ENCODE measurements at regions not wholly inside any gene's neighbourhood (a gene's known extent, or its start where the extent isn't known, plus 50 kb on each side); places are given as distances from the start of the nearest gene placed in this dataset.

DNA sequence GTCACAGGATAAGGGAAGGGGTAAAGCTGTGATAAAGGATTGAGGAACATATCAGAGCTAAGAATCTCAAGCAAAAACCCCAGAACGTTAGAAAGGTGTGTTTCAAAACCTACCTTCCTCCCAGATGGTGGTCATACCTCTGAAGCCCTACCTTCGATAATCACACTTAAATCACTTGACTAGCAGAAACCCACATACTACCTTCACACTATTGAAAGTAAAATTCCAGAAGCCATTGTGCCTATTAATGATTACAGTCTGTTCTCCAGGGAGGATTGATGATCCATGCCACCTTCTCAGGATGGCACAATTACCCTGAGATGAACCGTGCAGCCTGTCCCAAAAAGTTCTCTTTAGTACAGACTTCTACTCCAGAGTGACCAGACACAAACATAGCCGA is 72.3 kb upstream of the SOX4 start:
- TF ChIP-seq, protein P1, sequence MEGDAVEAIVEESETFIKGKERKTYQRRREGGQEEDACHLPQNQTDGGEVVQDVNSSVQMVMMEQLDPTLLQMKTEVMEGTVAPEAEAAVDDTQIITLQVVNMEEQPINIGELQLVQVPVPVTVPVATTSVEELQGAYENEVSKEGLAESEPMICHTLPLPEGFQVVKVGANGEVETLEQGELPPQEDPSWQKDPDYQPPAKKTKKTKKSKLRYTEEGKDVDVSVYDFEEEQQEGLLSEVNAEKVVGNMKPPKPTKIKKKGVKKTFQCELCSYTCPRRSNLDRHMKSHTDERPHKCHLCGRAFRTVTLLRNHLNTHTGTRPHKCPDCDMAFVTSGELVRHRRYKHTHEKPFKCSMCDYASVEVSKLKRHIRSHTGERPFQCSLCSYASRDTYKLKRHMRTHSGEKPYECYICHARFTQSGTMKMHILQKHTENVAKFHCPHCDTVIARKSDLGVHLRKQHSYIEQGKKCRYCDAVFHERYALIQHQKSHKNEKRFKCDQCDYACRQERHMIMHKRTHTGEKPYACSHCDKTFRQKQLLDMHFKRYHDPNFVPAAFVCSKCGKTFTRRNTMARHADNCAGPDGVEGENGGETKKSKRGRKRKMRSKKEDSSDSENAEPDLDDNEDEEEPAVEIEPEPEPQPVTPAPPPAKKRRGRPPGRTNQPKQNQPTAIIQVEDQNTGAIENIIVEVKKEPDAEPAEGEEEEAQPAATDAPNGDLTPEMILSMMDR (IDR thresholded peaks at IDR 0.05): no peak
- TF ChIP-seq POLR2AphosphoS5 (IDR thresholded peaks at IDR 0.05) (no peak), POLR2A (IDR thresholded peaks at IDR 0.05) (no peak)
